ENCODE measurements at regions not wholly inside any gene's neighbourhood (a gene's known extent, or its start where the extent isn't known, plus 50 kb on each side); places are given as distances from the start of the nearest gene placed in this dataset.
A peak's percentile ranks its signal among the peaks of the same experiment; 100 is the strongest.

DNA sequence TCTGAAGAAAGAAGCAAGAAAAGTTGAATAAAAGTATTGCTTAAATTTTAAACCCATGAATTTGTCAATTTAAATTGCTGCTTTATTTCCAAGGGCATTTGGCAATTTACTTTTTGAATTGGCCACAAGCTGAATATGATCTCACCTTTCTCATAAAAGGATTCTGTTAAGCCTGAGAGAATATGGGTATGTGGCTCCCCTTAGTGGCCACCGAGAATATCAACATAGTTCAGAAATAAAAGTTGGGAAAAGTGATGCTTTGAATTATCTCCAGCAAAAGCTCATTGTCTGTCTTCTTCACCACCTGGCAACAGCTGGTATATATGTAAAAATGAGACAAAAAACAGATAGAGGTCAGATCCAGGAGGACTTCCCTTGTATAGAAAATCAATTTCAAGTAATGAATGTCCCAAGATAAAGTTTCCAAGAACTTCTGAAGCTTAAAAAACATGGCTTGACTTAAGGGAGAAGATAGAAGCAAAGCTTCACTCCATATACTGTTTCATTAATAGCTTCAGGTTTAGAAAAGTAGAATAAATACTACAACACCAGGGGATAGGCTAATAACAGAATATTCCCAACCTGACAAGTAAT, 290.7 kb upstream of the FAM241A start:
- TF ChIP-seq, protein P1, sequence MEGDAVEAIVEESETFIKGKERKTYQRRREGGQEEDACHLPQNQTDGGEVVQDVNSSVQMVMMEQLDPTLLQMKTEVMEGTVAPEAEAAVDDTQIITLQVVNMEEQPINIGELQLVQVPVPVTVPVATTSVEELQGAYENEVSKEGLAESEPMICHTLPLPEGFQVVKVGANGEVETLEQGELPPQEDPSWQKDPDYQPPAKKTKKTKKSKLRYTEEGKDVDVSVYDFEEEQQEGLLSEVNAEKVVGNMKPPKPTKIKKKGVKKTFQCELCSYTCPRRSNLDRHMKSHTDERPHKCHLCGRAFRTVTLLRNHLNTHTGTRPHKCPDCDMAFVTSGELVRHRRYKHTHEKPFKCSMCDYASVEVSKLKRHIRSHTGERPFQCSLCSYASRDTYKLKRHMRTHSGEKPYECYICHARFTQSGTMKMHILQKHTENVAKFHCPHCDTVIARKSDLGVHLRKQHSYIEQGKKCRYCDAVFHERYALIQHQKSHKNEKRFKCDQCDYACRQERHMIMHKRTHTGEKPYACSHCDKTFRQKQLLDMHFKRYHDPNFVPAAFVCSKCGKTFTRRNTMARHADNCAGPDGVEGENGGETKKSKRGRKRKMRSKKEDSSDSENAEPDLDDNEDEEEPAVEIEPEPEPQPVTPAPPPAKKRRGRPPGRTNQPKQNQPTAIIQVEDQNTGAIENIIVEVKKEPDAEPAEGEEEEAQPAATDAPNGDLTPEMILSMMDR (IDR thresholded peaks at IDR 0.05): peak; percentile 26
- no peak overlapping the region for H3K4me3 ChIP-seq
- DNase-seq (ENCODE audit: low spot score): no peak
- H3K27ac ChIP-seq: no peak overlapping the region

DNA sequence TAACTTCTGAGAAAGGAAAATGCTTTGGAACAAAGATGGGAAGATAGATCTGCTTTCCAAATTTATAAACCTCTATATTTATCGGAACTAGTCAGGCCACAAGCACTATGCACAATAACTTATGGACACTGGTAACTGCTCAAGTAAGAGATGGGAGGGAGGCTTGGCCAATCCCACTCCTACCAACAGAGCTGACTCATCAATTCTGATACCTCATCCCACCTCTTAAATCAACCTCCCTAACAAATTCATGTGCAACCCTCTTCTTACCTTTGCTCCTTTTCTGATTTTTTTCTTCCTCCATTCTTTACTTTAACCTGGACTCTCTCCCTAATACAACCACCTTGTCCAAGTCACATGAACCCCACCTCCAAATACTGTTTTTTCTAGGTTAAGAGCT, 289.9 kb upstream of the FAM241A start:
- Histone ChIP-seq H3K27ac (no peak overlapping the region), H3K4me3 (no peak overlapping the region)
- TF ChIP-seq, protein P1 (IDR thresholded peaks at IDR 0.05): no peak
- DNase-seq (ENCODE audit: low spot score): no peak

DNA sequence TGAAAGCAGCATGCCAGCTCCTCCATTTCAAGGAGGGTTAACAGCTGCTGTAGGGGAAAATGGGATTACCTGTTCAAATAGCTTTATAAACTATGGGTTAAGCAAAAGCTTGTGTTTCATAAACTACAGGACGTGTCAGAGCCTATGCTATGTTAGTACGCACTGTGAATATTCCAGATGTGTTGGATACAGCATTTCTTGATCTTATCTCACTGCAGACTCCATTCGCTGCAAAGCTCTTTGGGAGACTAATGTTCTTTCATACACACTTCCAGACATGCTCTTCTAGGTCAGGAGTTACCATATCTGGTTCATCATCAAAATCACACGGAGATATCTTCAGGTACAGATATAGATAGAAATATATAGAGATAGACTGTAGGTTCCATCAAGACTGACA, 281.2 kb upstream of the FAM241A start:
- TF ChIP-seq, protein P1 (IDR thresholded peaks at IDR 0.05): no peak
- no peak for DNase-seq (ENCODE audit: low spot score)
- Histone ChIP-seq H3K27ac (no peak overlapping the region), H3K4me3 (no peak overlapping the region)

DNA sequence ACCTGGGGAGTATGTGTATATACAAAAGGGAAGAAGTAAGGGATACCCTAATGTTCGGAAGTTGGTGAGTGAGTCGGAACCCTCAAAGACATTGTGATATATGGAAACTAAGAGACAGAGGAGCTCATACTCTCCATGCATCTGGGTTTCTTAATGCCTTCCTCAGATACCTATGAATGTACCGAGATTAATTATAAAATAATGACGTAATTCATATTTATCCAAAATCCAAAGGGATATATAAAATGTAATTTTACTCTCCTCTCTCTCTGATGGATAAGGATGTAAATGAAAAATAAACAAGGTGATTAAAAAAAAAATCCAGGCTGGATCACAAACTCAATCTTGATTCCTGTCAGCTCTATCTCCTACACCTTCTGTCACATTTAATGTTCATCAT, 275.9 kb upstream of the FAM241A start:
- DNase-seq (ENCODE audit: low spot score): no peak
- no peak overlapping the region for H3K27ac ChIP-seq
- TF ChIP-seq, protein P1 (IDR thresholded peaks at IDR 0.05): no peak
- H3K4me3 ChIP-seq: no peak overlapping the region

DNA sequence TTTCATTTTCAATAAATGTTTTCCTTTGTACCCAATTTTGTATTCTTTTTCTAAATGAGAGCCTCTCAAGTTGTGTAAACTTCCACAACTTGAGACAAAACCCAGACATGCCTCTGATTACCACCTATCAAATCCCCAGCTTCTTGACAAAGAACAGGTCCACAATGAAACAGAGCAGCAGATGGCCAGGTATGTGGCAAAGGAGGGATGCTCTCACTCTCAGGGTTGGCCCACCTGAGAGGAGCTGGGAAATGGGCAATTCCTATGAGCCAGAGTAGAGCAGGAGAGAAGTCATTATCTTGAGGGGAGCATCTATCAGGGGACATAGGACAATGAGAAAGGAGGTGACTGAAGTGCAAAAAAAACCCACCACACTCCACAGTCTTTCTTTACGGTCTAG, 273.5 kb upstream of the FAM241A start:
- no peak for DNase-seq (ENCODE audit: low spot score)
- no peak overlapping the region for H3K4me3 ChIP-seq
- no peak overlapping the region for H3K27ac ChIP-seq
- TF ChIP-seq, protein P1 (IDR thresholded peaks at IDR 0.05): no peak

DNA sequence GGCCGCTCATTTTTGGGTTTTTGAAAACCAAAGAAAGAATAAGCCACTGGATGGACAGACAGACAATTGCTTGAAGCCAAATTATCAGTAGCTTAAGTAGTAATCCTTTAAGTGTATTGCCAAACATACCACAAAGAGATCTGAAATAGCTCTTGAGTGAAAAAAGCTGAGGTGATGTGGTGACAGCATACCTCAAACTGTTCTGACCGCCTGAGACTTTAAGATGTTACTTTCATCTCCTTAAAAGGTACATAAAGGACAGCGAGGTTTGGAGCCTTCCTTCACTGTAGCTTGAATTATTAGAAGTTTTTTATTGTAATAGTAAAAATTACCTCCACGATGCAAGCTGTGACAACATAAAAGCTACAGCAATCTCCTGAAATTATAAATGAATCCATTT, 271.5 kb upstream of the FAM241A start:
- no peak for DNase-seq (ENCODE audit: low spot score)
- TF ChIP-seq, protein P1 (IDR thresholded peaks at IDR 0.05): no peak
- H3K4me3 ChIP-seq: no peak overlapping the region
- H3K27ac ChIP-seq: no peak overlapping the region

DNA sequence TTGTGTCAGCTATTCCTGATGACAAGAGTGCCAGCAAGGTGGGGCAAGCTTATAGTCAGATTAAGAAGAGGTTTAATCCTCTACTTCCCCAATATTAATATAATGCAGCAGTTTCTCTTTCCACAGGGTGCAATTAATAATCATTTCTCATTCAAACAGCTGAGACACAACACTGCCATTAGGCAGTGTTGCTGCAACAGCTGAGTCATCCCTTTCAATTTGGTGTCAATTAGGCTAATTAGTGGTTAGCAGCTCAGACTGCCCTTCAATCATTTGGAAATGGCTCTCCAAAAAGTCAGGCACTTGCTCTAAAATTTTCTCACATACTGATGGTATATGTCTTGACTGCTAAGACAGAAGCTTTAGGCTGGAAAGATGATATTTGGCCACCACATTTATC, 265.7 kb upstream of the FAM241A start:
- H3K27ac ChIP-seq: no peak overlapping the region
- TF ChIP-seq, protein P1 (IDR thresholded peaks at IDR 0.05): no peak

More for the DNA sequence above, 265.7 kb upstream of the FAM241A start:
- no peak overlapping the region for H3K4me3 ChIP-seq
- no peak for DNase-seq (ENCODE audit: low spot score)
